ENCODE measurements at regions not wholly inside any gene's neighbourhood (a gene's known extent, or its start where the extent isn't known, plus 50 kb on each side); places are given as distances from the start of the nearest gene placed in this dataset.

DNA sequence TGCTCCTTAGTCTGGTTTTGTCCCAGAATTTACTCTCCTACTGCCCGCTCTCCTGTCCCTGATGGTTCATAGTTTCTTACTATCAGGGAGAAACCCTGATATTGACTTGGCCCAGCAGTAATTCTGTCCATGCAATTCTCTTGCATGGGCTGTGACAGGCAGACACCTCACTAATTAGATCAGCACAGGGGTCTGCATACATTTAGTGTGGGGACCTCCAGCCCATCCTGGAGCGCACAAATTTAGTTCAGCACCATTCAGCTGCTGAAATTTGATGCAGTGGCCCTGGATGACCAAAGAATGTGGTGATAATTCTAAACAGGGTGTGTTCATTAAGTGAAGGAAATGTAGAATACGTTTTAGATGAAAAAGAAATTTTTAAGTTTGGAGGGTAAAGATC lies 555.5 kb upstream of the TBL1XR1 start:
- H3K4me3 ChIP-seq (replicated peaks; ENCODE audit: low read depth, low read length), result no peak overlapping the region
- TF ChIP-seq, protein P1, sequence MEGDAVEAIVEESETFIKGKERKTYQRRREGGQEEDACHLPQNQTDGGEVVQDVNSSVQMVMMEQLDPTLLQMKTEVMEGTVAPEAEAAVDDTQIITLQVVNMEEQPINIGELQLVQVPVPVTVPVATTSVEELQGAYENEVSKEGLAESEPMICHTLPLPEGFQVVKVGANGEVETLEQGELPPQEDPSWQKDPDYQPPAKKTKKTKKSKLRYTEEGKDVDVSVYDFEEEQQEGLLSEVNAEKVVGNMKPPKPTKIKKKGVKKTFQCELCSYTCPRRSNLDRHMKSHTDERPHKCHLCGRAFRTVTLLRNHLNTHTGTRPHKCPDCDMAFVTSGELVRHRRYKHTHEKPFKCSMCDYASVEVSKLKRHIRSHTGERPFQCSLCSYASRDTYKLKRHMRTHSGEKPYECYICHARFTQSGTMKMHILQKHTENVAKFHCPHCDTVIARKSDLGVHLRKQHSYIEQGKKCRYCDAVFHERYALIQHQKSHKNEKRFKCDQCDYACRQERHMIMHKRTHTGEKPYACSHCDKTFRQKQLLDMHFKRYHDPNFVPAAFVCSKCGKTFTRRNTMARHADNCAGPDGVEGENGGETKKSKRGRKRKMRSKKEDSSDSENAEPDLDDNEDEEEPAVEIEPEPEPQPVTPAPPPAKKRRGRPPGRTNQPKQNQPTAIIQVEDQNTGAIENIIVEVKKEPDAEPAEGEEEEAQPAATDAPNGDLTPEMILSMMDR (IDR thresholded peaks at IDR 0.05; ENCODE audit: low read depth, low read length, missing control alignments), result no peak
- DNase-seq (ENCODE audit: extremely low read depth, low read depth), result no peak

DNA sequence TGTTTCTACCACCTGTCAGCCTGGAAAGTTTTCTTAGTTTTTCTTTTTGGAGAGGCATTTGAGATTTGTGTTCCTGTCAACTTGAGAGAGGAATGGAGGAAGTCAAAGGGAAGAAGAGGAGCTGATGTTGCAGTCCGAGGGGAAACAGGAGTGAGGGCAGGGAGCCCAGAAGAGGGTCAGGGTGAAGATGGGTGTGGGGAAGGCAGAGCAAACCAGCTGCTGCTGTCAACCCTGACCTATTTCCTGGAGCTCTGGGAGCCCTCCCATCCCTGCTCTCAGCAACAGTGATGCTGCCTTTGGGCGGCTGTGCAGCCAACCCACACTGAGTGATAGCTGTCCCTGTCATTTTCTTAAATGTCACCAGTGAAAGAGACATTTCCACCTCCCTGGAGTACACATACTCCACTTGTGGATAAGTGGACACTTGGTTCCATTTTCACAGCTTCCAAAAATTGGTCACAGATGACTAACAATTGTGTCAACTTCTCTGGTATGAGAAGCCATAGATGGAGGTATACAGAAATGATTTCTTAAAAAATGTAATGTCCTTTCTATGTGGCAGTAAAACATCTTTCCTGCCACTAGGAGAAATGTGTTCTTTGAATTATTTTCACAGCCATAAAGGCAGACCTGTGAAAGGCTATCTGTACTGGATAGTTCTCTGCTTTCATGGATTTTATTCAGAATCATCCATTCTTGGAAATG lies 556.3 kb upstream of the TBL1XR1 start:
- no peak overlapping the region for H3K4me3 ChIP-seq (replicated peaks; ENCODE audit: low read depth, low read length)
- no peak for DNase-seq (ENCODE audit: extremely low read depth, low read depth)
- TF ChIP-seq, protein P1 (IDR thresholded peaks at IDR 0.05; ENCODE audit: low read depth, low read length, missing control alignments), result no peak

DNA sequence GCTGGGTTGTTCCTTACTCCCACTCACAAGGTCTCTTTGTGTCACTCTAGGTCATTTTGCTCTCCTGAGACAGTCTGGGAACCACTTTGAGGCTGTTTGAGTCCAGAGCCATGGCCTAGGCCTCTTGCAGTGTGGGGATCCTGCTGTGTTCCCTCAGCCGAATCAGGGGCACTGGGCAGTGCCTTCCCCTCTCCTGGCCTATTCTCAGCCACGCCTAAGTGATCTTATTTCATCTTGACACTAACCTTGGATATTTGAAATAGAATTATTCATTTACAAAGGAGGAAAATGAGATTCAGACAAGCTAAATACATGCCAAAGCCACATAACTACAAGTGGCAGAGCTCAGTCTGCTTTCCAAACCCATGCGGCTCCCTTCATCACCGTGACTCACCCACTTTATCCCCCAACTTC lies 557.2 kb upstream of the TBL1XR1 start:
- no peak for DNase-seq (ENCODE audit: extremely low read depth, low read depth)
- TF ChIP-seq, protein P1 (IDR thresholded peaks at IDR 0.05; ENCODE audit: low read depth, low read length, missing control alignments), result no peak
- no peak overlapping the region for H3K4me3 ChIP-seq (replicated peaks; ENCODE audit: low read depth, low read length)

DNA sequence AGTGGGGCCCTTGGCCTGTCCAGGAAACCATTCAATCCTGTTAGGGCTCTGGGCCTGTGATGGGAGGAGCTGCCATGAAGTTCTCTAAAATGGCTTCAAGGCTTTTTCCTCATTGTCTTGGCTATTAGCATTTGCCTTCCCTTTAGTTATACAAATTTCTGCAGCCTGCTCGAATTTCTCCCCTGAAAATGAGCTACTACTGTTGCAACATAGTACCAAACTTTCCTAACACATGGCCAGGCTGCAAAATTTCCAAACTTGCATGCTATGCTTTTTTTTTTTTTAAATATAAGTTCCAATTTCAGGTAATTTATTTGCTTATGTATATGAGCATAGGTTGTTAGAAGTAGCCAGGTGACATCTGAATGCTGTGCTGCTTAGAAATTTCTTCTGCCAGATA lies 560.8 kb upstream of the TBL1XR1 start:
- no peak for DNase-seq (ENCODE audit: extremely low read depth, low read depth)
- TF ChIP-seq, protein P1 (IDR thresholded peaks at IDR 0.05; ENCODE audit: low read depth, low read length, missing control alignments), result no peak
- no peak overlapping the region for H3K4me3 ChIP-seq (replicated peaks; ENCODE audit: low read depth, low read length)

DNA sequence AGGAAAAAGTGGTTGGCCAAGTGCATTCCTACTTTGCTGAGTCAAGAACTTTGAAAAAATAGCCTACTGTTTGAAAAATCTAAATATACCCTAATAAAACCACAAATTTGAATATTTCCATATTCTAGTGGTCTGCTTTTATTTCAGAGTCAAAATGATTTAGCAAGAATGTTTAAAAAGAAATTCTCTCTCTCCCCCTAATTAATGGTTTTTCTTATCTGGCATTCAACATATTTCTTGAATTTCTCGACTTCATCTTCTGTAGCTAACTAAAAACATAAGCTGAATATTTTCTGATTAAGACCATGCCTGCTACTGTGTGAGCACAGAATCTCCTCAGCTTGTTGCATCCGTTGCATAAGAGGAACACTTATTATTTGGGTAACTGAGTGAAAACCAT lies 563.5 kb upstream of the TBL1XR1 start:
- TF ChIP-seq, protein P1 (IDR thresholded peaks at IDR 0.05; ENCODE audit: low read depth, low read length, missing control alignments), result no peak
- DNase-seq (ENCODE audit: extremely low read depth, low read depth), result no peak
- no peak overlapping the region for H3K4me3 ChIP-seq (replicated peaks; ENCODE audit: low read depth, low read length)

DNA sequence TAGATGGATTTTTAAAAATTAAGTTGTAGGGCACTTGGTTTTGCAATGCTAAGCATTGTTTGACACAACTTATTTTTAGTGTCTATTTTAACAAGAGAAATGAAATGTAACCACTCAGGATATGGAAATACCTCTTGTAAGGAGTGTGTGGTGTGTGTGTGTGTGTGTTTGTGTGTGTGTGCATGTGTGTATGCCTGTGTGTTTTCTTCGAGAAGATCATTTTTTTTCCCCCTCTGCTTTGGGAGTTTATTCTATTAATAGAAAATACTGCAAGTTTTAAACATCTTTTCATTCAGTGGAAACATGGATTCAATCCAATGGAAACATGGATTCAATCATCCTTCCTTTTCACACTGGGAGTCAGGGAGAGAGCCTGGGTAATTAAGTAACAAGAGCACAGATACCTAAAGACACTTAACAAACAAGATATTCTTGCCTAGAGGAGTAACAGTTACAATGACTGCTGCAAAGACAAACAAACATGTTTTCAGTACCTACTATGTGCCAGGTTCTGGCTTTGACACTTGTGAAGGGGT lies 567.2 kb upstream of the TBL1XR1 start:
- no peak overlapping the region for H3K4me3 ChIP-seq (replicated peaks; ENCODE audit: low read depth, low read length)
- TF ChIP-seq, protein P1 (IDR thresholded peaks at IDR 0.05; ENCODE audit: low read depth, low read length, missing control alignments), result no peak
- DNase-seq (ENCODE audit: extremely low read depth, low read depth), result no peak

Measured in HFF-Myc (cell line).